ENCODE measurements at regions not wholly inside any gene's neighbourhood (a gene's known extent, or its start where the extent isn't known, plus 50 kb on each side); places are given as distances from the start of the nearest gene placed in this dataset.
"Not testable (repeated sequence)": the region's sequence is repeated elsewhere in the genome, so short reads cannot be mapped to it uniquely, and the experiment has no call there.

GRCh38 chr10:3314445-3315085 is 142.0 kb upstream of the PITRM1 start:
- not testable (repeated sequence) for H3K27ac ChIP-seq (ENCODE audit: low read length); H3K27me3 ChIP-seq (ENCODE audit: control insufficient read depth, insufficient read depth, low read length); H3K4me3 ChIP-seq (ENCODE audit: low read length); H3K36me3 ChIP-seq (ENCODE audit: control insufficient read depth, low read depth, low read length); H3K9me3 ChIP-seq (ENCODE audit: control insufficient read depth, low read depth, low read length); H3K9ac ChIP-seq (ENCODE audit: low read length); H3K4me1 ChIP-seq (ENCODE audit: control insufficient read depth, low read depth, low read length)

DNA sequence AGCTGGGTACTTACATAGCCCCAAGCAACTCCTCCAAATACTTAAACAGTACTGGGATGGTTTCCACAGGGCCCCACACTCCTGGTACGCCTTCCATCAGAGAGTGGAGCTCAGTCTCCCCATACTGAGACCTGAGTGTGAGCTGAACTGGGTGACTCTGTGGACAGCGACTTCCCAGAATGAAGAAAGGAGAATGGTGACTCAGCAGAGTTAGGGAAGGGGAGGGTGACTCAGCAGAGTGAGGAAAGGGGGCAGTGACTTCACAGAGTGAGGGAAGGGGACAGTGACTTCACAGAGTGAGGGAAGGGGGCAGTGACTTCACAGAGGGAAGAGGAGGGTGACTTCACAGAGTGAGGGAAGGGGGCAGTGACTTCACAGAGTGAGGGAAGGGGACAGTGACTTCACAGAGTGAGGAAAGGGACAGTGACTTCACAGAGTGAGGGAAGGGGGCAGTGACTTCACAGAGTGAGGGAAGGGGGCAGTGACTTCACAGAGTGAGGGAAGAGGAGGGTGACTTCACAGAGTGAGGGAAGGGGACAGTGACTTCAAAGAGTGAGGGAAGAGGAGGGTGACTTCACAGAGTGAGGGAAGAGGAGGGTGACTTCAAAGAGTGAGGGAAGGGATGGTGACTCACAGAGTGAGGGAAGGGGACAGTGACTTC is 141.3 kb upstream of the PITRM1 start:
- H3K27ac ChIP-seq (ENCODE audit: low read length); H3K4me1 ChIP-seq (ENCODE audit: control insufficient read depth, low read depth, low read length); H3K4me3 ChIP-seq (ENCODE audit: low read length); H3K27me3 ChIP-seq (ENCODE audit: control insufficient read depth, insufficient read depth, low read length); H3K9ac ChIP-seq (ENCODE audit: low read length); H3K9me3 ChIP-seq (ENCODE audit: control insufficient read depth, low read depth, low read length); H3K36me3 ChIP-seq (ENCODE audit: control insufficient read depth, low read depth, low read length): not testable (repeated sequence)

DNA sequence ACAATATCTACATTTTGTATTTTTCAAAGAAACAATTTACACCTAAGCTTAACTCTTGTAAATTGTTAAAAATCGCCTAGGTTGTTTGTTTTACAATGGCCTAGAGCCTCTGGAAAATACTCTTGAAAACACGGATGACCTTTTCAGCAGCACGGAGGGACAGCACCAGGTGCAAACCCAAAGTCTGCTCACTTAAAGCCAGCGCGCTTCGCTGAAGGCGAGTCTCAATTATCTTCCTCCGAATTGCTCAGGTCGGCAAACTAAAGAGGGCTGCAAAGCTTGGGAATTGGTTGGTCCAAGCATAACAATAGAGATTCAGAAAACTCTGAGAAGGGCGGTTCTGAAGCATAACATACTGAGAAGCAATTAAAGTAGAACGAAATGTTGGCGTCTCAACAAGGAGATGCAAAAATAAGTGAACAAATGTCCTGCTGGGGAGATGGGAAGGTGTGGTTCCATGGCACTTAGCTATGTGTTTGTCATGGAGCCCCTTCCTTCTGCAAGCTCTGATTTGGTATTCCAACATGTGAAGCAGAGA is 139.9 kb upstream of the PITRM1 start:
- no peak overlapping the region for H3K4me3 ChIP-seq (ENCODE audit: low read length)
- H3K4me1 ChIP-seq (ENCODE audit: control insufficient read depth, low read depth, low read length), result no peaks in the 10 kb centered on the region
- H3K36me3 ChIP-seq (ENCODE audit: control insufficient read depth, low read depth, low read length), result no peaks in the 10 kb centered on the region
- no peak overlapping the region for H3K9ac ChIP-seq (ENCODE audit: low read length)
- no peak overlapping the region for H3K27ac ChIP-seq (ENCODE audit: low read length)
- H3K9me3 ChIP-seq (ENCODE audit: control insufficient read depth, low read depth, low read length), result no peaks in the 10 kb centered on the region
- no peaks in the 10 kb centered on the region for H3K27me3 ChIP-seq (ENCODE audit: control insufficient read depth, insufficient read depth, low read length)

DNA sequence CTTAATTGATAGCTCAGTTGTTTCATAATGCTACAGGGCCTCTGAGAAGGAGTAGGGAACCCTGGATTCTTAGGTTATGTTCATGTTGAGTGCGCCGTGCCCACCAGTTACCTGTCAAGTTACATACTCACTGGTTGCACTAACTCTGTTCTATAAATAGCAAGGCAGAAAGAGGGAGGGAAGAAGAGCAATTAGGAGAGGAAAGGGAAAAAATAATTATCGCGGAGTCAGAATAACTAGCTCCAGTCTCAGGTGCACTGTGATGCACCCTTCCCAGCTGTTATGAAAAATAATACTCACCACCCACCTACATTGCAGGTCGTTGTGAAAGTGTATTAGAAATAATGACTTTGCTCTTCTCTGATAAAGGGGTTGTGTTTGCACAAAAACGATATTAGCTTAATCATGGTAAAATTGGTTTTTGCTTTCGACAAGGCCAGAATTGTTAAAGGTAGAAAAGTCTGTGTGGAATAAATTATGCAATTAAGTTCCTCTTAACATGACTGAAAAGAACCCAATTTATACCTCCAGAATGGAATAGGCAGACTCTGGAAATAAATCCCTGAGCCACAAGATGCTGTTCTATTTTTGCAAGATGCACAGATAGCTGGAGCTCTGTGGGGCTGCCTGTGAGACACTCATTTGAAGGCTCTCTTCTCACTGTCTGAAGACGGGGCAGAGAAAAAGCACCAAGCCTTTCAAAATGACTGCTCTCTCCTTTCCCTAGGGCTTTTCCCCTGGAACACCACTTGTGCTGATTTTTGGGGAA is 137.6 kb upstream of the PITRM1 start:
- Histone ChIP-seq H3K9me3 (ENCODE audit: control insufficient read depth, low read depth, low read length) (no peaks in the 10 kb centered on the region), H3K9ac (ENCODE audit: low read length) (no peak overlapping the region), H3K36me3 (ENCODE audit: control insufficient read depth, low read depth, low read length) (no peaks in the 10 kb centered on the region), H3K27me3 (ENCODE audit: control insufficient read depth, insufficient read depth, low read length) (no peaks in the 10 kb centered on the region), H3K27ac (ENCODE audit: low read length) (no peak overlapping the region), H3K4me1 (ENCODE audit: control insufficient read depth, low read depth, low read length) (no peaks in the 10 kb centered on the region), H3K4me3 (ENCODE audit: low read length) (no peak overlapping the region)

- no peak overlapping the region for H3K27ac ChIP-seq (ENCODE audit: low read length)
- H3K9me3 ChIP-seq (ENCODE audit: control insufficient read depth, low read depth, low read length), result no peaks in the 10 kb centered on the region
- H3K9ac ChIP-seq (ENCODE audit: low read length), result no peak overlapping the region
- no peak overlapping the region for H3K4me3 ChIP-seq (ENCODE audit: low read length)
- H3K36me3 ChIP-seq (ENCODE audit: control insufficient read depth, low read depth, low read length), result no peaks in the 10 kb centered on the region
- H3K4me1 ChIP-seq (ENCODE audit: control insufficient read depth, low read depth, low read length), result no peaks in the 10 kb centered on the region
- H3K27me3 ChIP-seq (ENCODE audit: control insufficient read depth, insufficient read depth, low read length), result no peaks in the 10 kb centered on the region
Observed at GRCh38 chr10:3306050-3306449, 133.5 kb upstream of the PITRM1 start.

DNA sequence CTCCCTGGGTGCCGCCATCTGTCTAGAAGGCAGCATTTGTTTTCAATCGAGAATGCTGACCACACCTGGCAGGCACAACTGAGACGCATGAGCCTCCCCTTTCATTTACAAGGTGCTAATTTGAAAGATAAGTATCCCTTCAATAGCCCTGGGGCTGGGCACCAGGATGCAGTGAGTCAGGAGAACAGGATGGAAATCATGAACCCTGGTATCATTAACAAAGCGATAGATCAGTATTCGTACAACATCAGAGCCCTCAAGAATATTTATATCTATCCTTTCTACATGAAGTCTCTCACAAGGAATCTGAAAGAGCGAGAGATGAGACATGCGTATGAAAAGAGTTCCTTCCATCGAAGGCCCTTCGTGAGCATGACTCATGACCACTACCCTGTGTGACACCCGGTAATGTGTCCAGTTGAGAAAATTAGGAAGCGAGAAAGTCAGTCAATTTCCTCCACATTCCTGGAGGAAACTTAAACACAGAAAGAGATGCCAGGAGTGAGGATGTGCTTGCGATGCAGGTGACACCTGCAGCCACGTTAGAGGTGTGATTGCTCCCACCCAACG is 123.1 kb upstream of the PITRM1 start:
- Histone ChIP-seq H3K36me3 (ENCODE audit: control insufficient read depth, low read depth, low read length) (no peaks in the 10 kb centered on the region), H3K27ac (ENCODE audit: low read length) (no peak overlapping the region), H3K27me3 (ENCODE audit: control insufficient read depth, insufficient read depth, low read length) (no peaks in the 10 kb centered on the region), H3K4me3 (ENCODE audit: low read length) (no peak overlapping the region), H3K9me3 (ENCODE audit: control insufficient read depth, low read depth, low read length) (no peaks in the 10 kb centered on the region), H3K9ac (ENCODE audit: low read length) (no peak overlapping the region), H3K4me1 (ENCODE audit: control insufficient read depth, low read depth, low read length) (peaks cover 6% of the 10 kb centered on the region)

GRCh38 chr10:3294919-3295581 is 122.5 kb upstream of the PITRM1 start:
- Histone ChIP-seq H3K27me3 (ENCODE audit: control insufficient read depth, insufficient read depth, low read length) (no peaks in the 10 kb centered on the region), H3K27ac (ENCODE audit: low read length) (no peak overlapping the region)

DNA sequence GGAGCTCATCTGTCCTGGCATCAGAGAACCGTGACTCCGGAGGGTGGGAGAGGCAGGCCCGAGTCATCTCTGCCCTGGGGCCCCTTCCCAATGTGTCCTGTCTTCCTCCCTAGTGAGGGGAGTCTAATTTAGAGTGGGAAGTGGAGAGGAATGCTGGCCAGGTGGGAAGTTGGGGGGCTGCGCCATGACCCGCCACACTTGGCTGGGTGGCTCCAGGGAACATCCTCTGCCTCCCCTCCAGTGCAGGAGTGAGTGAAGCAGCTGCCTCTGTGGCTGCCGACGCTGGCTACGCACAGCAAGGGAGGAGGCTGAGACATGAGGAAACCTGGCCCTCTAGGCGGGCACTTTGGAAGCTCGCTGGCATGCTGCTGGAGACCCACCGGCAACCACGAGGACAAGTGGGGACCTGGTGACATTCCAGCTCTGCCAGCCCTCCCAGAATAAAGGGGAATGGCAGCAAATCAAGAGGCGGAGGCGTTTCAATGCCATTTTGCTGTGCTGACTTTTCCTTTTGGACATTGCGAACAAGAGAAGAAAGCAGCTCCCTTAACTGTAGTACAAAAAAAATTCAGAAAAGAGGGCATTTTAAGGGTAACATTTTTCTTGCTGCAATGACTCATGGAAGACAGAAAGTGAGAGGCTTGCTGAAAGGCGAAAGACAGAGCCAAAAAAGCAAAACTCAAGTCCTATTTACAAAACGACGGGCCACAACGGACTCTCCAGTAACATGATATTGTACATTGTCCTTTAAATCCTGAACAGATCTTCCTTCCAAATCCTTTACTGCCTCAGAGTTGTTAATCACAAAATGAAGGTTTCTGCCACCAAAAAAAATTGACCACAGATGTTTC is 121.2 kb upstream of the PITRM1 start:
- Histone ChIP-seq H3K9ac (ENCODE audit: low read length) (no peak overlapping the region), H3K4me1 (ENCODE audit: control insufficient read depth, low read depth, low read length) (peaks cover 6% of the 10 kb centered on the region), H3K27me3 (ENCODE audit: control insufficient read depth, insufficient read depth, low read length) (no peaks in the 10 kb centered on the region), H3K36me3 (ENCODE audit: control insufficient read depth, low read depth, low read length) (no peaks in the 10 kb centered on the region), H3K9me3 (ENCODE audit: control insufficient read depth, low read depth, low read length) (no peaks in the 10 kb centered on the region), H3K4me3 (ENCODE audit: low read length) (no peak overlapping the region), H3K27ac (ENCODE audit: low read length) (no peak overlapping the region)

More at GRCh38 chr10:3294919-3295581, 122.5 kb upstream of the PITRM1 start:
- Histone ChIP-seq H3K9ac (ENCODE audit: low read length) (no peak overlapping the region), H3K4me1 (ENCODE audit: control insufficient read depth, low read depth, low read length) (peaks cover 6% of the 10 kb centered on the region), H3K36me3 (ENCODE audit: control insufficient read depth, low read depth, low read length) (no peaks in the 10 kb centered on the region), H3K4me3 (ENCODE audit: low read length) (no peak overlapping the region), H3K9me3 (ENCODE audit: control insufficient read depth, low read depth, low read length) (no peaks in the 10 kb centered on the region)

- Histone ChIP-seq H3K9me3 (ENCODE audit: control insufficient read depth, low read depth, low read length) (no peaks in the 10 kb centered on the region), H3K27ac (ENCODE audit: low read length) (no peak overlapping the region), H3K36me3 (ENCODE audit: control insufficient read depth, low read depth, low read length) (no peaks in the 10 kb centered on the region), H3K4me1 (ENCODE audit: control insufficient read depth, low read depth, low read length) (peaks cover 6% of the 10 kb centered on the region), H3K27me3 (ENCODE audit: control insufficient read depth, insufficient read depth, low read length) (no peaks in the 10 kb centered on the region), H3K9ac (ENCODE audit: low read length) (no peak overlapping the region), H3K4me3 (ENCODE audit: low read length) (no peak overlapping the region)
Observed at GRCh38 chr10:3292636-3293035, 120.1 kb upstream of the PITRM1 start.

DNA sequence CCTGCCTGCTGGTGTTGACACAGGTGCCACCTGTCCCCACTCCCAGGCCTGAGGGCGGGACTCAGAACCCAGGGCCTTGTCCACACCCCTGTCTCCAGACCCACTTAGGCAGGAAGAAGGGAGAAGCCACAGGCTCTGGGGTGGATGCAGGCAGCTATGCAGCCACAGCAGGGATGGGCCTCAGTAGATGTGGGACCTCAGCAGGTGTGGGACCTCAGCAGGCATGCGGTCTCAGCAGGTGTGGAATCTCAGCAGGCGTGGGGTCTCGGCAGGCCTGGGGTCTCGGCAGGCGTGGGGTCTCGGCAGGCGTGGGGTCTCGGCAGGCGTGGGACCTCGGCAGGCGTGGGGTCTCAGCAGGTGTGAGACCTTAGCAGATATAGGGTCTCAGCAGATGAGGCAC is 118.0 kb upstream of the PITRM1 start:
- peaks cover 5% of the 10 kb centered on the region for H3K4me1 ChIP-seq (ENCODE audit: control insufficient read depth, low read depth, low read length)

More for the DNA sequence above, 118.0 kb upstream of the PITRM1 start:
- H3K27me3 ChIP-seq (ENCODE audit: control insufficient read depth, insufficient read depth, low read length), result no peaks in the 10 kb centered on the region
- no peaks in the 10 kb centered on the region for H3K9me3 ChIP-seq (ENCODE audit: control insufficient read depth, low read depth, low read length)
- H3K9ac ChIP-seq (ENCODE audit: low read length), result no peak overlapping the region
- H3K36me3 ChIP-seq (ENCODE audit: control insufficient read depth, low read depth, low read length), result no peaks in the 10 kb centered on the region
- no peak overlapping the region for H3K27ac ChIP-seq (ENCODE audit: low read length)
- no peak overlapping the region for H3K4me3 ChIP-seq (ENCODE audit: low read length)
